Effector CD4-positive, alpha-beta T cell (primary cell): ENCODE measurements at regions not wholly inside any gene's neighbourhood (a gene's known extent, or its start where the extent isn't known, plus 50 kb on each side); places are given as distances from the start of the nearest gene placed in this dataset.

Experiments used
- DNase-seq: peaks from one replicate; pipeline ENCODE4 v3.0.0-alpha.2; 2020

- no peak for DNase-seq
These were observed 131.4 kb upstream of the ATP6AP2 start for GRCh38 chrX:40449396-40449795.

GRCh38 chrX:40448793-40449192, 132.0 kb upstream of the ATP6AP2 start:
- DNase-seq: no peak

GRCh38 chrX:40446921-40447320, 133.8 kb upstream of the ATP6AP2 start:
- no peak for DNase-seq

GRCh38 chrX:40445691-40446090, 135.1 kb upstream of the ATP6AP2 start:
- no peak for DNase-seq

GRCh38 chrX:40444798-40445496, 135.8 kb upstream of the ATP6AP2 start:
- DNase-seq: no peak

- no peak for DNase-seq
These were observed 136.6 kb upstream of the ATP6AP2 start for GRCh38 chrX:40444133-40444532.

- no peak for DNase-seq
These were observed 139.9 kb upstream of the ATP6AP2 start for GRCh38 chrX:40440866-40441265.

- no peak for DNase-seq
These were observed 140.9 kb upstream of the ATP6AP2 start for GRCh38 chrX:40439625-40440532.

- no peak for DNase-seq
These were observed 143.4 kb upstream of the ATP6AP2 start for GRCh38 chrX:40437348-40437747.

GRCh38 chrX:40434947-40435346, 145.8 kb upstream of the ATP6AP2 start:
- no peak for DNase-seq

GRCh38 chrX:40434443-40434842, 146.3 kb upstream of the ATP6AP2 start:
- DNase-seq: no peak

GRCh38 chrX:40433160-40433559, 147.6 kb upstream of the ATP6AP2 start:
- DNase-seq: no peak

GRCh38 chrX:40424259-40424658, 156.5 kb upstream of the ATP6AP2 start:
- no peak for DNase-seq

- no peak for DNase-seq
These were observed 157.5 kb upstream of the ATP6AP2 start for GRCh38 chrX:40423299-40423698.

GRCh38 chrX:40422021-40422420, 158.7 kb upstream of the ATP6AP2 start:
- no peak for DNase-seq

- no peak for DNase-seq
These were observed 159.7 kb upstream of the ATP6AP2 start for GRCh38 chrX:40420899-40421729.

GRCh38 chrX:40418813-40419195, 162.0 kb upstream of the ATP6AP2 start:
- no peak for DNase-seq

- DNase-seq: no peak
These were observed 162.5 kb upstream of the ATP6AP2 start for GRCh38 chrX:40418146-40418812.

- DNase-seq: no peak
These were observed 165.1 kb upstream of the ATP6AP2 start for GRCh38 chrX:40415675-40416074.

- DNase-seq: no peak
These were observed 166.4 kb upstream of the ATP6AP2 start for GRCh38 chrX:40414335-40414734.

GRCh38 chrX:40411340-40412111, 169.2 kb upstream of the ATP6AP2 start:
- DNase-seq: no peak

- no peak for DNase-seq
These were observed 169.9 kb upstream of the ATP6AP2 start for GRCh38 chrX:40410859-40411258.
